H9 (cell line): ENCODE measurements at regions not wholly inside any gene's neighbourhood (a gene's known extent, or its start where the extent isn't known, plus 50 kb on each side); places are given as distances from the start of the nearest gene placed in this dataset.

Experiments
- DNase-seq: peaks from one replicate; pipeline ENCODE4 v3.0.0-alpha.2; 2017
- H2AFZ ChIP-seq: one replicate; pipeline ENCODE4 v1.6.1; 2013; ENCODE audit warnings: mild to moderate bottlenecking, low read length, control low read depth, moderate library complexity
- H2AK5ac ChIP-seq: 2 replicates; pipeline ENCODE4 v1.6.1; 2013; ENCODE audit warnings: low read length, control low read depth, mixed read lengths; ENCODE audit not compliant: insufficient read length
- H2BK120ac ChIP-seq: one replicate; pipeline ENCODE4 v1.6.1; 2013; ENCODE audit warnings: low read depth, mild to moderate bottlenecking, low read length, control low read depth, inconsistent platforms; ENCODE audit not compliant: poor library complexity, severe bottlenecking
- H2BK12ac ChIP-seq: 2 replicates; pipeline ENCODE4 v1.6.1; 2013; ENCODE audit warnings: low read length, control low read depth, mixed read lengths, low read depth; ENCODE audit not compliant: insufficient read length
- H2BK15ac ChIP-seq: 2 replicates; pipeline ENCODE4 v1.6.1; 2013; ENCODE audit warnings: low read depth, low read length, control low read depth
- H2BK20ac ChIP-seq: one replicate; pipeline ENCODE4 v1.6.1; 2013; ENCODE audit warnings: low read depth, mild to moderate bottlenecking, low read length, control low read depth, inconsistent platforms; ENCODE audit not compliant: poor library complexity, severe bottlenecking
- H2BK5ac ChIP-seq: 2 replicates; pipeline ENCODE4 v1.6.1; 2013; ENCODE audit warnings: low read length, control low read depth, mixed read lengths; ENCODE audit not compliant: insufficient read length
- H3K14ac ChIP-seq: 2 replicates; pipeline ENCODE4 v1.6.1; 2013; ENCODE audit warnings: low read length, control low read depth; ENCODE audit not compliant: insufficient read depth
- H3K18ac ChIP-seq: 2 replicates; pipeline ENCODE4 v1.6.1; 2013; ENCODE audit warnings: low read depth, mild to moderate bottlenecking, mixed read lengths, low read length, control low read depth; ENCODE audit not compliant: insufficient read length
- H3K23ac ChIP-seq: 2 replicates; pipeline ENCODE4 v1.6.1; 2013; ENCODE audit warnings: low read length, control low read depth, mixed read lengths, low read depth; ENCODE audit not compliant: insufficient read length
- H3K23me2 ChIP-seq: 2 replicates; pipeline ENCODE4 v1.6.1; 2013; ENCODE audit warnings: low read depth, mild to moderate bottlenecking, mixed read lengths, low read length, control low read depth; ENCODE audit not compliant: insufficient read length, poor library complexity, severe bottlenecking
- H3K27ac ChIP-seq: 2 replicates; pipeline ENCODE4 v1.5.1; 2013; ENCODE audit warnings: low read length, control low read depth, mixed read lengths, low read depth; ENCODE audit not compliant: insufficient read length
- H3K27me3 ChIP-seq: 2 replicates; pipeline ENCODE4 v1.6.1; 2013; ENCODE audit warnings: low read length, control low read depth, inconsistent platforms; ENCODE audit not compliant: insufficient read depth
- H3K4ac ChIP-seq: 2 replicates; pipeline ENCODE4 v1.6.1; 2013; ENCODE audit warnings: low read depth, mild to moderate bottlenecking, control low read depth, inconsistent platforms, low read length, moderate library complexity
- H3K4me1 ChIP-seq: 2 replicates; pipeline ENCODE4 v1.6.1; 2013; ENCODE audit warnings: low read length, control low read depth, inconsistent platforms; ENCODE audit not compliant: insufficient read depth
- H3K4me2 ChIP-seq: 2 replicates; pipeline ENCODE4 v1.6.1; 2013; ENCODE audit warnings: low read length, control low read depth, mixed read lengths; ENCODE audit not compliant: insufficient read length, insufficient read depth
- H3K56ac ChIP-seq: 2 replicates; pipeline ENCODE4 v1.6.1; 2013; ENCODE audit warnings: low read depth, mild to moderate bottlenecking, mixed read lengths, low read length, control low read depth; ENCODE audit not compliant: insufficient read length
- H3K79me1 ChIP-seq: 2 replicates; pipeline ENCODE4 v1.6.1; 2013; ENCODE audit warnings: low read depth, mild to moderate bottlenecking, moderate library complexity, low read length, control low read depth, inconsistent platforms; ENCODE audit not compliant: insufficient read depth, poor library complexity, severe bottlenecking
- H3K79me2 ChIP-seq: 2 replicates; pipeline ENCODE4 v1.6.1; 2013; ENCODE audit warnings: low read length, control low read depth, inconsistent platforms; ENCODE audit not compliant: insufficient read depth
- H3K9ac ChIP-seq: 2 replicates; pipeline ENCODE4 v1.6.1; 2013; ENCODE audit warnings: low read length, control low read depth, mixed read lengths; ENCODE audit not compliant: insufficient read length; ENCODE audit errors: extremely low read depth
- H3K9me3 ChIP-seq: one replicate; pipeline ENCODE4 v1.6.1; 2013; ENCODE audit warnings: low read depth, low read length, inconsistent platforms; ENCODE audit not compliant: control insufficient read depth
- H3T11ph ChIP-seq: one replicate; pipeline ENCODE4 v1.6.1; 2013; ENCODE audit warnings: mild to moderate bottlenecking, low read length, control low read depth, inconsistent platforms
- H4K20me1 ChIP-seq: one replicate; pipeline ENCODE4 v1.6.1; 2013; ENCODE audit not compliant: control insufficient read depth, insufficient read length, insufficient read depth
- H4K5ac ChIP-seq: 2 replicates; pipeline ENCODE4 v1.6.1; 2013; ENCODE audit warnings: low read depth, mild to moderate bottlenecking, mixed read lengths, low read length, control low read depth; ENCODE audit not compliant: insufficient read length
- H4K8ac ChIP-seq: replicated peaks from 2 replicates; pipeline ENCODE4 v1.6.1; 2013; ENCODE audit warnings: low read length, control low read depth, mixed read lengths, low read depth; ENCODE audit not compliant: insufficient read length
- H4K91ac ChIP-seq: 2 replicates; pipeline ENCODE4 v1.6.1; 2013; ENCODE audit warnings: low read depth, mild to moderate bottlenecking, moderate library complexity, mixed read lengths, low read length, control low read depth; ENCODE audit not compliant: insufficient read length
- H3K27ac Mint-ChIP-seq, 3 experiments: 2 replicates in 2 of 3; 3 replicates in 1 of 3; pipeline ENCODE4 v1.8.0; 2020 to 2021; ENCODE audit warnings: mixed read lengths in 3 of 3, mild to moderate bottlenecking in 1 of 3, moderate library complexity in 1 of 3
- H3K27me3 Mint-ChIP-seq: 2 replicates; pipeline ENCODE4 v1.8.0; 2021; ENCODE audit warnings: low read depth, mild to moderate bottlenecking, moderate library complexity, mixed read lengths
- H3K36me3 Mint-ChIP-seq, 3 experiments: 2 replicates in 2 of 3; 3 replicates in 1 of 3; pipeline ENCODE4 v1.8.0; 2020 to 2021; ENCODE audit warnings: low read depth in 3 of 3, mixed read lengths in 3 of 3; ENCODE audit not compliant: insufficient read depth in 1 of 3
- H3K4me1 Mint-ChIP-seq, 2 experiments: 2 replicates each; pipeline ENCODE4 v1.8.0; 2020; ENCODE audit warnings: mixed read lengths in 2 of 2
- H3K4me3 Mint-ChIP-seq, 2 experiments: 2 replicates in 1 of 2; 3 replicates in 1 of 2; pipeline ENCODE4 v1.8.0; 2020 to 2021; ENCODE audit warnings: mild to moderate bottlenecking in 2 of 2, mixed read lengths in 2 of 2, moderate library complexity in 1 of 2
- H3K9me3 Mint-ChIP-seq, 2 experiments: 2 replicates in 1 of 2; 3 replicates in 1 of 2; pipeline ENCODE4 v1.8.0; 2020; ENCODE audit warnings: mild to moderate bottlenecking in 2 of 2, mixed read lengths in 2 of 2, moderate library complexity in 1 of 2
- CTCF ChIP-seq: fragments of 200-600 bp; sonication (generic); conservative IDR thresholded peaks from 3 replicates; pipeline ENCODE4 v1.8.0; 2021; ENCODE audit warnings: antibody characterized with exemption, mild to moderate bottlenecking
- WGBS: extraction: QIAGEN DNeasy Blood & Tissue Kit; methylation state at CpG from one replicate; pipeline ENCODE4 v1.1.7; 2013; ENCODE audit warnings: missing lambda C conversion rate, low lambda C conversion rate, mixed read lengths; ENCODE audit not compliant: insufficient read length; ENCODE audit errors: extremely low coverage; 5-methylcytosine and 5-hydroxymethylcytosine counted together

GRCh38 chr13:105316731-105317130 lies 1218.7 kb downstream of the EFNB2 start:
- no peaks in the 10 kb centered on the region; a peak in 1 of 7 replicates for H3K36me3 Mint-ChIP-seq
- no peaks in the 10 kb centered on the region for H3K4me1 Mint-ChIP-seq
- H3K27me3 Mint-ChIP-seq, result no peaks in the 10 kb centered on the region
- H3K18ac ChIP-seq, result no peak overlapping the region
- no peak overlapping the region for H3K9ac ChIP-seq
- H3K9me3 ChIP-seq, result no peaks in the 10 kb centered on the region
- H3K79me1 ChIP-seq, result no peaks in the 10 kb centered on the region
- no peak overlapping the region for H3K56ac ChIP-seq
- no peak overlapping the region for H2BK20ac ChIP-seq
- no peak for DNase-seq
- H3K4ac ChIP-seq, result no peak overlapping the region
- H3K4me3 Mint-ChIP-seq, result no peak overlapping the region
- no peaks in the 10 kb centered on the region for H4K20me1 ChIP-seq
- peaks cover 0 to 2% of the 10 kb centered on the region in 2 experiments; a peak in 3 of 5 replicates for H3K9me3 Mint-ChIP-seq
- H2BK120ac ChIP-seq, result no peak overlapping the region
- H2AFZ ChIP-seq, result no peak overlapping the region
- H4K5ac ChIP-seq, result no peak overlapping the region
- H2BK12ac ChIP-seq, result no peak overlapping the region
- no peak overlapping the region for H2AK5ac ChIP-seq
- no peaks in the 10 kb centered on the region for H3K23me2 ChIP-seq
- no peak overlapping the region for H4K8ac ChIP-seq
- H3K27me3 ChIP-seq, result no peaks in the 10 kb centered on the region
- no peak overlapping the region for H3K27ac ChIP-seq
- H3T11ph ChIP-seq, result no peak overlapping the region
- no peak overlapping the region for H4K91ac ChIP-seq
- H2BK15ac ChIP-seq, result no peak overlapping the region
- H3K14ac ChIP-seq, result no peak overlapping the region
- H3K4me1 ChIP-seq, result no peaks in the 10 kb centered on the region
- no peak overlapping the region for H2BK5ac ChIP-seq
- no peak for TF ChIP-seq CTCF
- no peak overlapping the region for H3K4me2 ChIP-seq
- no CpG with 5 or more reads among the region's 4 CpGs for WGBS
- no peak overlapping the region; a peak in 2 of 7 replicates for H3K27ac Mint-ChIP-seq
- no peak overlapping the region for H3K23ac ChIP-seq
- no peaks in the 10 kb centered on the region for H3K79me2 ChIP-seq
